ENCODE measurements at regions not wholly inside any gene's neighbourhood (a gene's known extent, or its start where the extent isn't known, plus 50 kb on each side); places are given as distances from the start of the nearest gene placed in this dataset.

GRCh38 chr4:14130551-14130950 lies 503.0 kb upstream of the BOD1L1 start:
- Histone ChIP-seq H3K18ac (ENCODE audit: extremely low read depth, low read length) (no peak overlapping the region), H3K23ac (ENCODE audit: insufficient read length) (no peak overlapping the region), H2BK20ac (ENCODE audit: low read length) (no peak overlapping the region), H3K23me2 (ENCODE audit: low read depth, low read length) (no peaks in the 10 kb centered on the region), H3K27ac (ENCODE audit: low read depth, low read length) (no peak overlapping the region), H4K91ac (replicated peaks; ENCODE audit: insufficient read length, low read length) (no peak overlapping the region), H3K79me1 (ENCODE audit: low read depth, low read length) (no peaks in the 10 kb centered on the region), H3K56ac (replicated peaks; ENCODE audit: insufficient read length, low read depth, low read length) (no peak overlapping the region), H3K36me3 (ENCODE audit: control insufficient read depth in 2 of 4, insufficient read depth in 4 of 4, low read length in 3 of 4) (no peaks in the 10 kb centered on the region), H4K5ac (ENCODE audit: insufficient read length, low read depth, low read length) (no peak overlapping the region), H3K4me3 (ENCODE audit: extremely low read depth in 1 of 4, insufficient read depth in 2 of 4, low read depth in 3 of 4, low read length in 4 of 4) (no peak overlapping the region), H3K27me3 (replicated peaks in 1 of 4; ENCODE audit: control insufficient read depth in 3 of 4, extremely low read depth in 1 of 4, insufficient read depth in 3 of 4, low read length in 3 of 4) (no peaks in the 10 kb centered on the region), H2BK12ac (ENCODE audit: low read depth, low read length) (no peak overlapping the region), H3K4me1 (replicated peaks in 1 of 4; ENCODE audit: control insufficient read depth in 3 of 4, insufficient read depth in 4 of 4, low read length in 3 of 4) (no peaks in the 10 kb centered on the region), H2BK15ac (ENCODE audit: low read length) (no peak overlapping the region), H2BK120ac (replicated peaks; ENCODE audit: low read depth, low read length) (no peak overlapping the region), H2BK5ac (ENCODE audit: low read depth, low read length) (no peak overlapping the region), H3K4ac (replicated peaks; ENCODE audit: insufficient read length, low read depth, low read length) (no peak overlapping the region), H3K9ac (replicated peaks in 1 of 4; ENCODE audit: extremely low read depth in 1 of 4, low read depth in 3 of 4, low read length in 3 of 4) (no peak overlapping the region), H3K79me2 (ENCODE audit: control insufficient read depth in 1 of 2, insufficient read depth in 2 of 2, low read length in 2 of 2) (no peaks in the 10 kb centered on the region), H3K9me3 (ENCODE audit: insufficient read depth in 2 of 2, low read depth in 1 of 2, low read length in 1 of 2) (no peaks in the 10 kb centered on the region), H3K14ac (ENCODE audit: insufficient read length) (no peak overlapping the region), H2AFZ (ENCODE audit: low read length) (no peak overlapping the region), H3K4me2 (ENCODE audit: insufficient read depth in 1 of 2, low read depth in 2 of 2, low read length in 2 of 2) (no peak overlapping the region), H4K8ac (ENCODE audit: extremely low read depth, insufficient read depth, low read length) (no peak overlapping the region), H4K20me1 (replicated peaks in 1 of 2; ENCODE audit: control insufficient read depth in 1 of 2, insufficient read depth in 2 of 2, low read length in 2 of 2) (no peaks in the 10 kb centered on the region), H2AK5ac (ENCODE audit: low read depth, low read length) (no peak overlapping the region)
- ChIA-PET POLR2A (ENCODE audit: partially characterized antibody) (no interaction called here), CTCF (ENCODE audit: partially characterized antibody) (interaction anchor here (0.8 to 1.4 kb wide), 4 partner anchors 26 to 576 kb away, joined by 3 read pairs; no protein-coding TSS in a partner anchor)
- DNase-seq (ENCODE audit: low read depth in 1 of 2, low spot score in 2 of 2) (no peak), FAIRE-seq (no peak)
- WGBS, 2 experiments (ENCODE audit: extremely low coverage in 1 of 2, insufficient coverage in 1 of 2, insufficient read length in 1 of 2, insufficient replicate concordance in 2 of 2, low coverage in 1 of 2, low lambda C conversion rate in 2 of 2, missing lambda C conversion rate in 1 of 2) = 68% methylated on average over 2 of the region's 2 CpGs; no CpG with 5 or more reads in 1 of the 2 experiments
- TF ChIP-seq CBX5 (IDR thresholded peaks at IDR 0.05; ENCODE audit: low read depth, low read length) (no peak), KDM1A (IDR thresholded peaks at IDR 0.05; ENCODE audit: borderline replicate concordance, low read length) (no peak), JUND (IDR thresholded peaks at IDR 0.05; ENCODE audit: low read length) (no peak), SP4 (IDR thresholded peaks at IDR 0.05; ENCODE audit: low read length) (no peak)

All from H1 (cell line).